Astrocyte (in vitro differentiated cells and primary cell): ENCODE measurements at regions not wholly inside any gene's neighbourhood (a gene's known extent, or its start where the extent isn't known, plus 50 kb on each side); places are given as distances from the start of the nearest gene placed in this dataset.

Source experiments
- DNase-seq: peaks from one replicate; pipeline ENCODE4 v3.0.0-alpha.2; 2010; ENCODE audit warnings: low read depth
- FAIRE-seq: peaks from 2 replicates; lab custom pipeline; 2011; peaks lifted over from hg19 to GRCh38; lab: Jason Lieb, UNC
- H2AFZ ChIP-seq: 2 replicates; pipeline ENCODE4 v1.6.0; 2012; ENCODE audit warnings: low read depth, low read length, inconsistent platforms
- H3K27ac ChIP-seq: 2 replicates; pipeline ENCODE4 v1.5.1; 2011; ENCODE audit warnings: low read depth, low read length, inconsistent platforms
- H3K27me3 ChIP-seq: 2 replicates; pipeline ENCODE4 v1.6.0; 2011; ENCODE audit warnings: low read length, inconsistent platforms; ENCODE audit not compliant: insufficient read depth
- H3K36me3 ChIP-seq: 2 replicates; pipeline ENCODE4 v1.5.1; 2011; ENCODE audit warnings: low read length, inconsistent platforms; ENCODE audit not compliant: insufficient read depth
- H3K4me1 ChIP-seq: 2 replicates; pipeline ENCODE4 v1.5.1; 2011; ENCODE audit warnings: low read length, inconsistent platforms; ENCODE audit not compliant: insufficient read depth
- H3K4me2 ChIP-seq: 2 replicates; pipeline ENCODE4 v1.6.0; 2012; ENCODE audit warnings: low read length, inconsistent platforms
- H3K4me3 ChIP-seq: 2 replicates; pipeline ENCODE4 v1.5.1; 2011; ENCODE audit warnings: low read depth, mild to moderate bottlenecking, low read length, inconsistent platforms; ENCODE audit not compliant: insufficient read depth
- H3K79me2 ChIP-seq: 2 replicates; pipeline ENCODE4 v1.6.0; 2012; ENCODE audit warnings: mild to moderate bottlenecking, low read length, inconsistent platforms; ENCODE audit not compliant: insufficient read depth
- H3K9ac ChIP-seq: 2 replicates; pipeline ENCODE4 v1.6.0; 2012; ENCODE audit warnings: mild to moderate bottlenecking, low read length, inconsistent platforms
- H3K9me3 ChIP-seq: 2 replicates; pipeline ENCODE4 v1.5.1; 2012; ENCODE audit warnings: low read depth, mild to moderate bottlenecking, low read length, inconsistent platforms; ENCODE audit not compliant: insufficient read depth
- H4K20me1 ChIP-seq: 2 replicates; pipeline ENCODE4 v1.6.0; 2012; ENCODE audit warnings: low read length, inconsistent platforms; ENCODE audit not compliant: insufficient read depth
- H3K27ac Mint-ChIP-seq: one replicate; pipeline ENCODE4 v1.8.0; 2021; ENCODE audit warnings: mild to moderate bottlenecking, mixed read lengths; ENCODE audit not compliant: unreplicated experiment
- H3K27me3 Mint-ChIP-seq: one replicate; pipeline ENCODE4 v1.8.0; 2021; ENCODE audit warnings: low read depth, mixed read lengths; ENCODE audit not compliant: unreplicated experiment
- H3K36me3 Mint-ChIP-seq: one replicate; pipeline ENCODE4 v1.8.0; 2021; ENCODE audit warnings: low read depth, mixed read lengths; ENCODE audit not compliant: unreplicated experiment
- H3K4me1 Mint-ChIP-seq: one replicate; pipeline ENCODE4 v1.8.0; 2021; ENCODE audit warnings: low read depth, mixed read lengths; ENCODE audit not compliant: unreplicated experiment
- H3K4me3 Mint-ChIP-seq: one replicate; pipeline ENCODE4 v1.8.0; 2021; ENCODE audit warnings: mild to moderate bottlenecking, moderate library complexity, mixed read lengths; ENCODE audit not compliant: unreplicated experiment
- H3K9me3 Mint-ChIP-seq: one replicate; pipeline ENCODE4 v1.8.0; 2021; ENCODE audit warnings: mild to moderate bottlenecking, mixed read lengths; ENCODE audit not compliant: unreplicated experiment
- EZH2 ChIP-seq: IDR thresholded peaks from 2 replicates; pipeline ENCODE4 v1.6.1; 2012; ENCODE audit warnings: mild to moderate bottlenecking, low read length, inconsistent platforms; ENCODE audit not compliant: insufficient read depth
- TF ChIP-seq, protein P1 (sequence below): IDR thresholded peaks from 2 replicates; pipeline ENCODE4 v1.5.1; 2011; ENCODE audit warnings: low read depth, mild to moderate bottlenecking, inconsistent platforms, low read length, moderate library complexity; ENCODE audit not compliant: insufficient read depth

DNA sequence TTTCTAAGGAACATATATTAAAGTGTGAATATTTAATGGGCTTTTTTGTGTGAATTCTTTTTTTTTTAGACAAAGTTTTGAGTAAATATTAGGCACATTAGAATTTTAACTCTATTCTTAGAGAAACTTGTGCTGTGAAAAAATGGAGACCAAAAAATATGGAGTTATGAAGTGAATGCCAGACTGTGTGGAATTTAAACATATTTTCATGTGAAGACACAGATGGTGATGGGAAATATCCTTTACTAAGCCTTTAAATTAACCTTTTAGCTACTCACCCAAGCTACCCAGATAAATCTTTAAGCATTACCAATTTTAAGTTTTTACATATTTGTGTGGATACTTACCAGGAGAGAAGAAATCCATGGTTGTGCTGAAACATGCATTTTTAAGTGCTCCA lies 148.8 kb upstream of the OTX2 start:
- H3K4me1 ChIP-seq: no peaks in the 10 kb centered on the region
- no peaks in the 10 kb centered on the region for H3K27me3 ChIP-seq
- no peaks in the 10 kb centered on the region for H3K79me2 ChIP-seq
- Mint-ChIP-seq H3K27ac (no peak overlapping the region), H3K4me3 (no peak overlapping the region), H3K4me1 (no peaks in the 10 kb centered on the region), H3K36me3 (no peaks in the 10 kb centered on the region), H3K27me3 (no peaks in the 10 kb centered on the region), H3K9me3 (no peaks in the 10 kb centered on the region)
- no peaks in the 10 kb centered on the region for H4K20me1 ChIP-seq
- no peak for DNase-seq
- no peak overlapping the region for H3K27ac ChIP-seq
- TF ChIP-seq, protein P1, sequence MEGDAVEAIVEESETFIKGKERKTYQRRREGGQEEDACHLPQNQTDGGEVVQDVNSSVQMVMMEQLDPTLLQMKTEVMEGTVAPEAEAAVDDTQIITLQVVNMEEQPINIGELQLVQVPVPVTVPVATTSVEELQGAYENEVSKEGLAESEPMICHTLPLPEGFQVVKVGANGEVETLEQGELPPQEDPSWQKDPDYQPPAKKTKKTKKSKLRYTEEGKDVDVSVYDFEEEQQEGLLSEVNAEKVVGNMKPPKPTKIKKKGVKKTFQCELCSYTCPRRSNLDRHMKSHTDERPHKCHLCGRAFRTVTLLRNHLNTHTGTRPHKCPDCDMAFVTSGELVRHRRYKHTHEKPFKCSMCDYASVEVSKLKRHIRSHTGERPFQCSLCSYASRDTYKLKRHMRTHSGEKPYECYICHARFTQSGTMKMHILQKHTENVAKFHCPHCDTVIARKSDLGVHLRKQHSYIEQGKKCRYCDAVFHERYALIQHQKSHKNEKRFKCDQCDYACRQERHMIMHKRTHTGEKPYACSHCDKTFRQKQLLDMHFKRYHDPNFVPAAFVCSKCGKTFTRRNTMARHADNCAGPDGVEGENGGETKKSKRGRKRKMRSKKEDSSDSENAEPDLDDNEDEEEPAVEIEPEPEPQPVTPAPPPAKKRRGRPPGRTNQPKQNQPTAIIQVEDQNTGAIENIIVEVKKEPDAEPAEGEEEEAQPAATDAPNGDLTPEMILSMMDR: no peak
- no peak for TF ChIP-seq EZH2
- H3K4me3 ChIP-seq: no peak overlapping the region
- FAIRE-seq: no peak
- H3K36me3 ChIP-seq: no peaks in the 10 kb centered on the region
- no peak overlapping the region for H3K9ac ChIP-seq
- no peaks in the 10 kb centered on the region for H3K9me3 ChIP-seq
- H3K4me2 ChIP-seq: no peak overlapping the region
- no peak overlapping the region for H2AFZ ChIP-seq

DNA sequence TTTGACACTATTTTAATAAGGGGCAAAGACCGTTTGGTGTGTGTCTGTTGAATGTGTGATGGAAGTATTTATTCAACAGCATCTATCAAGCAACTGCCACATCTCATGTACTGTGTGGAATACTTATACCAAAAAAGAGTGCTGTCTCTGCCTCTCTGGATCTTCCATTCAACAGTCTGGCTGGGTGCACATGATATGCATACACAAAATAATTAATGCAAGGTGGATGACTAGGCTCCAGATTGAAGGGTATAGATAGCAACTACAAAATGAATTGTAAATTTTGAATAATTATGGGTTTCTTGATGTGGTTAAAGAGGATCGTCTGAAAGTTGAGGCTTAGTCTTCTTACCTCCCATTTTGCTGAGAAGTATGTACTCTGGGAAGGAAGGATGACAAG lies 145.9 kb upstream of the OTX2 start:
- TF ChIP-seq, protein P1: no peak
- no peak for TF ChIP-seq EZH2
- H3K9ac ChIP-seq: no peak overlapping the region
- Mint-ChIP-seq H3K4me3 (no peak overlapping the region), H3K27ac (no peak overlapping the region), H3K9me3 (no peaks in the 10 kb centered on the region), H3K4me1 (no peaks in the 10 kb centered on the region), H3K27me3 (no peaks in the 10 kb centered on the region), H3K36me3 (no peaks in the 10 kb centered on the region)
- H3K36me3 ChIP-seq: no peaks in the 10 kb centered on the region
- no peak overlapping the region for H3K4me3 ChIP-seq
- no peaks in the 10 kb centered on the region for H3K27me3 ChIP-seq
- H3K27ac ChIP-seq: no peak overlapping the region
- H2AFZ ChIP-seq: no peak overlapping the region
- no peaks in the 10 kb centered on the region for H3K9me3 ChIP-seq
- H3K79me2 ChIP-seq: no peaks in the 10 kb centered on the region
- no peak for DNase-seq
- no peaks in the 10 kb centered on the region for H3K4me1 ChIP-seq
- no peak for FAIRE-seq
- no peak overlapping the region for H3K4me2 ChIP-seq
- H4K20me1 ChIP-seq: no peaks in the 10 kb centered on the region

DNA sequence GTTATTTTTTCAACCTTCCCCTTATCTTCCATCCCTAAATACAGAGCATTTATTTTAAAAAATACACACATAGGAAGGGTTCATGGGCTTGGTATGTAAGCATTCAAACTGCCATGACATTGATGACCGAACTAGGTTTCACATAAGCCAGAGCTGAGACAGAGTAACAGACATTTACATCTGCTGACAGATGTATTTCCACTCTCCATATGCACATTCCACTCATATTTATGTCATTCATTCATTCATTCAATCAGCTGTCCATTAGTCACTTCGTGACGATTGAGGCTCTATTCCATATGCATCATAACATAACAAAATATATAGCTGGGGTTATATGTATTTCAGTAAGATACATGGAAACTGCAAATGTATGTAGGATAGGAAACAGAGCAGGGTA lies 145.5 kb upstream of the OTX2 start:
- FAIRE-seq (no peak), DNase-seq (no peak)
- Mint-ChIP-seq H3K4me3 (no peak overlapping the region), H3K36me3 (no peaks in the 10 kb centered on the region), H3K4me1 (no peaks in the 10 kb centered on the region), H3K9me3 (no peaks in the 10 kb centered on the region), H3K27me3 (no peaks in the 10 kb centered on the region), H3K27ac (no peak overlapping the region)
- H3K4me2 ChIP-seq: no peak overlapping the region
- H3K9me3 ChIP-seq: no peaks in the 10 kb centered on the region
- no peak overlapping the region for H3K4me3 ChIP-seq
- no peak overlapping the region for H3K9ac ChIP-seq
- H3K4me1 ChIP-seq: no peaks in the 10 kb centered on the region
- H3K27ac ChIP-seq: no peak overlapping the region
- no peaks in the 10 kb centered on the region for H4K20me1 ChIP-seq
- no peaks in the 10 kb centered on the region for H3K36me3 ChIP-seq
- no peaks in the 10 kb centered on the region for H3K79me2 ChIP-seq
- no peak overlapping the region for H2AFZ ChIP-seq
- H3K27me3 ChIP-seq: no peaks in the 10 kb centered on the region
- TF ChIP-seq, protein P1: no peak
- no peak for TF ChIP-seq EZH2
